ENCODE measurements at regions not wholly inside any gene's neighbourhood (a gene's known extent, or its start where the extent isn't known, plus 50 kb on each side); places are given as distances from the start of the nearest gene placed in this dataset.

- no peak overlapping the region for H3K4me3 ChIP-seq (ENCODE audit: low read depth, low read length)
- TF ChIP-seq, protein P1, sequence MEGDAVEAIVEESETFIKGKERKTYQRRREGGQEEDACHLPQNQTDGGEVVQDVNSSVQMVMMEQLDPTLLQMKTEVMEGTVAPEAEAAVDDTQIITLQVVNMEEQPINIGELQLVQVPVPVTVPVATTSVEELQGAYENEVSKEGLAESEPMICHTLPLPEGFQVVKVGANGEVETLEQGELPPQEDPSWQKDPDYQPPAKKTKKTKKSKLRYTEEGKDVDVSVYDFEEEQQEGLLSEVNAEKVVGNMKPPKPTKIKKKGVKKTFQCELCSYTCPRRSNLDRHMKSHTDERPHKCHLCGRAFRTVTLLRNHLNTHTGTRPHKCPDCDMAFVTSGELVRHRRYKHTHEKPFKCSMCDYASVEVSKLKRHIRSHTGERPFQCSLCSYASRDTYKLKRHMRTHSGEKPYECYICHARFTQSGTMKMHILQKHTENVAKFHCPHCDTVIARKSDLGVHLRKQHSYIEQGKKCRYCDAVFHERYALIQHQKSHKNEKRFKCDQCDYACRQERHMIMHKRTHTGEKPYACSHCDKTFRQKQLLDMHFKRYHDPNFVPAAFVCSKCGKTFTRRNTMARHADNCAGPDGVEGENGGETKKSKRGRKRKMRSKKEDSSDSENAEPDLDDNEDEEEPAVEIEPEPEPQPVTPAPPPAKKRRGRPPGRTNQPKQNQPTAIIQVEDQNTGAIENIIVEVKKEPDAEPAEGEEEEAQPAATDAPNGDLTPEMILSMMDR (conservative IDR thresholded peaks at IDR 0.05; ENCODE audit: low read depth, low read length): no peak
- DNase-seq (ENCODE audit: low read depth): no peak
These were observed 115.0 kb downstream of the AGTR2 start for GRCh38 chrX:116285501-116285900.

DNA sequence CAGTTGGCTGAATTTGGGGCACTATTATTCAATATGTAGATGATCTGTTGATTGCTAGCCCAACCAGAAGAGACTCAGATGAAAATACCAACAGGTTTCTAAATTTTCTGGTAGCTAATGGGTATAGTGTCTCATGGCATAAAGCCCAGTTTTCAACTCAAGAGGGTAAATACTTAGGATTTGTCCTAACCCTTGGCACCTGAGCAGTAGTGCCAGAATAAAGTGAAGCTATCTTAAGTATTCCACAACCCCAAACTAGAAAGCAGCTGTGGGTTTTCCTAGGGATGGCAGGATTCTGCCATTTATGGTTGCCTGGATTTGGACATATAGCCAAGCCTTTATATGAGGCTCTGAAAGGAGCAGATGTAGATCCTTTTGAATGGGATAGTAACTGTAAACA is 119.0 kb downstream of the AGTR2 start:
- no peak for DNase-seq (ENCODE audit: low read depth)
- TF ChIP-seq, protein P1 (conservative IDR thresholded peaks at IDR 0.05; ENCODE audit: low read depth, low read length): no peak
- no peak overlapping the region for H3K4me3 ChIP-seq (ENCODE audit: low read depth, low read length)

- no peak overlapping the region for H3K4me3 ChIP-seq (ENCODE audit: low read depth, low read length)
- no peak for DNase-seq (ENCODE audit: low read depth)
- TF ChIP-seq, protein P1 (conservative IDR thresholded peaks at IDR 0.05; ENCODE audit: low read depth, low read length): no peak
These were observed 119.8 kb downstream of the AGTR2 start for GRCh38 chrX:116290359-116290758.

DNA sequence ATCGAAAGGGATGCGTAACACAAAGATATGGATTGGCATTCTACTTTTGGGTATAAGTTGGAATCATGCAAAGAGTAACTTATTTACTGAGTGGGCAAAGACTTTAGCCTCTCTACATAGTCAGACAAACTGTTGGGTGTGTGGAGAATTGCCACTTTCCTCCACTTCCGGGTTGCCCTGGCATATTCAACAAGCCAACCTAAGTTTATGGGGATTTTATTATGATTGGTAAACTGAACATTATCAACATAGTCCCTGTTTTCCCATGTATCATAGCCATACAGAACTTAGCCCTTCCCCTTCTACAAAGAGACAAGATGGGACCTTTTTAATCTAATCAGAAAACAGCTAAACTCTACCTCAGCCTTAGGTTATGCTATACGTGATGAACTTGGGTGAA is 121.6 kb downstream of the AGTR2 start:
- no peak for DNase-seq (ENCODE audit: low read depth)
- TF ChIP-seq, protein P1 (conservative IDR thresholded peaks at IDR 0.05; ENCODE audit: low read depth, low read length): no peak
- no peak overlapping the region for H3K4me3 ChIP-seq (ENCODE audit: low read depth, low read length)

GRCh38 chrX:116298956-116299355 is 128.4 kb downstream of the AGTR2 start:
- H3K4me3 ChIP-seq (ENCODE audit: low read depth, low read length): no peak overlapping the region
- DNase-seq (ENCODE audit: low read depth): no peak
- TF ChIP-seq, protein P1 (conservative IDR thresholded peaks at IDR 0.05; ENCODE audit: low read depth, low read length): no peak

DNA sequence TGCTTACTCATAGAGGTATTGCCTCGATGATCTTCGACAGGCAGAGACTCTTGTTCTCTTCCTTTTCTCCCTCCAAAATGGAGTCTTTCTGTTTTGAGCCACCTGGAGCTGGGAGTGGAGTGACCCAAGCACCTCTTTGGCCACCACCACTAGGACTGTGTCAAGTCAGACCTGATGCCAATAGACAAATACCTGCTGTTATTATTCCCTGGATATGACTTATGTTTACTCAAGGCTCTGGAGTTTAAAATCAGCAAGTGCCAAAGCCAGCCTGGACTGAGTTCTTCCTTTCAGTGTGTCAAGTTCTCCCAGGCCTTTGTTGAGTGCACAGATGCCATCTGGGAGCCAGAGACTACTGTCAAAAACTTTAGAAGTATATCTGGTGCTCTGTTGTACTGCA is 130.2 kb upstream of the SLC6A14 start:
- no peak overlapping the region for H3K4me3 ChIP-seq (ENCODE audit: low read depth, low read length)
- TF ChIP-seq, protein P1 (conservative IDR thresholded peaks at IDR 0.05; ENCODE audit: low read depth, low read length): no peak
- no peak for DNase-seq (ENCODE audit: low read depth)

DNA sequence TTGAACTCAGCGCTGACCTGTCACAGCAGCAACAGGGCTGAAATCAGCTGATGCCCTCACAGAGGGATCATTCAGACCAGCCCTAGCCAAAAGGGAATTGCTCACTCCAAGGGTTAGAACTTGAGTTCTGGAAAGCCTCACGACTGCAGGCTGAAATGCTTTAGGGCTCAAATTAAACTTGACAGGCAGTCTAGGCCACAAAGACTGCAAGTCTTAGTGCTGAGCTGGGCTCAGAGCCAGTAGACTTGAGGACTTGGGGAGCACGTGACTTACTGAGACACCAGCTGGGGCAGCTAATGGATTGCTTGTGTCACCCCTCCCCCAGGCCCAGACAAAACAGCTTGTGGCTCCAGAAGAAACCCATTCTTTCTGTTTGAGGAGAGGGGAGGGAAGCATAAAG is 119.0 kb upstream of the SLC6A14 start:
- DNase-seq (ENCODE audit: low read depth): no peak
- TF ChIP-seq, protein P1 (conservative IDR thresholded peaks at IDR 0.05; ENCODE audit: low read depth, low read length): no peak
- no peak overlapping the region for H3K4me3 ChIP-seq (ENCODE audit: low read depth, low read length)

Measured in epithelial cell of proximal tubule (primary cell).